ENCODE measurements at regions not wholly inside any gene's neighbourhood (a gene's known extent, or its start where the extent isn't known, plus 50 kb on each side); places are given as distances from the start of the nearest gene placed in this dataset.

- no peak for DNase-seq (ENCODE audit: low read depth in 1 of 2, low spot score in 1 of 2)
- Histone ChIP-seq H3K27ac (no peak overlapping the region), H3K4me3 (no peak overlapping the region), H3K9me3 (ENCODE audit: low read depth) (no peaks in the 10 kb centered on the region), H3K36me3 (no peaks in the 10 kb centered on the region), H3K4me1 (ENCODE audit: low read depth) (no peaks in the 10 kb centered on the region), H3K27me3 (no peaks in the 10 kb centered on the region)
- TF ChIP-seq CTCF (IDR thresholded peaks at IDR 0.05; ENCODE audit: low read depth, low read length): no peak
These were observed 365.6 kb upstream of the PCDH7 start for GRCh38 chr4:30354605-30355004.

GRCh38 chr4:30362436-30362835 lies 357.7 kb upstream of the PCDH7 start:
- Histone ChIP-seq H3K27ac (no peak overlapping the region), H3K27me3 (no peaks in the 10 kb centered on the region), H3K4me1 (ENCODE audit: low read depth) (no peaks in the 10 kb centered on the region), H3K4me3 (no peak overlapping the region), H3K9me3 (ENCODE audit: low read depth) (no peaks in the 10 kb centered on the region), H3K36me3 (no peaks in the 10 kb centered on the region)
- TF ChIP-seq CTCF (IDR thresholded peaks at IDR 0.05; ENCODE audit: low read depth, low read length): no peak
- no peak for DNase-seq (ENCODE audit: low read depth in 1 of 2, low spot score in 1 of 2)

GRCh38 chr4:30370105-30370504 lies 350.1 kb upstream of the PCDH7 start:
- H3K36me3 ChIP-seq: no peaks in the 10 kb centered on the region
- no peak for TF ChIP-seq CTCF (IDR thresholded peaks at IDR 0.05; ENCODE audit: low read depth, low read length)
- H3K4me3 ChIP-seq: no peak overlapping the region
- no peak overlapping the region for H3K27ac ChIP-seq
- no peak for DNase-seq (ENCODE audit: low read depth in 1 of 2, low spot score in 1 of 2)
- H3K4me1 ChIP-seq (ENCODE audit: low read depth): no peaks in the 10 kb centered on the region
- H3K27me3 ChIP-seq: no peaks in the 10 kb centered on the region
- no peaks in the 10 kb centered on the region for H3K9me3 ChIP-seq (ENCODE audit: low read depth)

GRCh38 chr4:30380404-30380998 lies 339.7 kb upstream of the PCDH7 start:
- no peaks in the 10 kb centered on the region for H3K4me1 ChIP-seq (ENCODE audit: low read depth)
- H3K27me3 ChIP-seq: no peaks in the 10 kb centered on the region
- H3K9me3 ChIP-seq (ENCODE audit: low read depth): no peaks in the 10 kb centered on the region
- no peak overlapping the region for H3K4me3 ChIP-seq
- no peak overlapping the region for H3K27ac ChIP-seq
- H3K36me3 ChIP-seq: no peaks in the 10 kb centered on the region
- TF ChIP-seq CTCF (IDR thresholded peaks at IDR 0.05; ENCODE audit: low read depth, low read length): peak; percentile 94
- peak; percentile 62 to 81 for DNase-seq (ENCODE audit: low read depth in 1 of 2, low spot score in 1 of 2)

- no peaks in the 10 kb centered on the region for H3K4me1 ChIP-seq (ENCODE audit: low read depth)
- no peak for TF ChIP-seq CTCF (IDR thresholded peaks at IDR 0.05; ENCODE audit: low read depth, low read length)
- H3K4me3 ChIP-seq: no peak overlapping the region
- no peak for DNase-seq (ENCODE audit: low read depth in 1 of 2, low spot score in 1 of 2)
- H3K9me3 ChIP-seq (ENCODE audit: low read depth): no peaks in the 10 kb centered on the region
- H3K27me3 ChIP-seq: no peaks in the 10 kb centered on the region
- no peaks in the 10 kb centered on the region for H3K36me3 ChIP-seq
- no peak overlapping the region for H3K27ac ChIP-seq
These were observed 334.5 kb upstream of the PCDH7 start for GRCh38 chr4:30385650-30386049.
